H9 (cell line): ENCODE measurements at regions not wholly inside any gene's neighbourhood (a gene's known extent, or its start where the extent isn't known, plus 50 kb on each side); places are given as distances from the start of the nearest gene placed in this dataset.

ENCODE experiments used
- DNase-seq: peaks from one replicate; pipeline ENCODE4 v3.0.0-alpha.2; 2017
- H2AFZ ChIP-seq: one replicate; pipeline ENCODE4 v1.6.1; 2013; ENCODE audit warnings: mild to moderate bottlenecking, low read length, control low read depth, moderate library complexity
- H2AK5ac ChIP-seq: 2 replicates; pipeline ENCODE4 v1.6.1; 2013; ENCODE audit warnings: low read length, control low read depth, mixed read lengths; ENCODE audit not compliant: insufficient read length
- H2BK120ac ChIP-seq: one replicate; pipeline ENCODE4 v1.6.1; 2013; ENCODE audit warnings: low read depth, mild to moderate bottlenecking, low read length, control low read depth, inconsistent platforms; ENCODE audit not compliant: poor library complexity, severe bottlenecking
- H2BK12ac ChIP-seq: 2 replicates; pipeline ENCODE4 v1.6.1; 2013; ENCODE audit warnings: low read length, control low read depth, mixed read lengths, low read depth; ENCODE audit not compliant: insufficient read length
- H2BK15ac ChIP-seq: 2 replicates; pipeline ENCODE4 v1.6.1; 2013; ENCODE audit warnings: low read depth, low read length, control low read depth
- H2BK20ac ChIP-seq: one replicate; pipeline ENCODE4 v1.6.1; 2013; ENCODE audit warnings: low read depth, mild to moderate bottlenecking, low read length, control low read depth, inconsistent platforms; ENCODE audit not compliant: poor library complexity, severe bottlenecking
- H2BK5ac ChIP-seq: 2 replicates; pipeline ENCODE4 v1.6.1; 2013; ENCODE audit warnings: low read length, control low read depth, mixed read lengths; ENCODE audit not compliant: insufficient read length
- H3K14ac ChIP-seq: 2 replicates; pipeline ENCODE4 v1.6.1; 2013; ENCODE audit warnings: low read length, control low read depth; ENCODE audit not compliant: insufficient read depth
- H3K18ac ChIP-seq: 2 replicates; pipeline ENCODE4 v1.6.1; 2013; ENCODE audit warnings: low read depth, mild to moderate bottlenecking, mixed read lengths, low read length, control low read depth; ENCODE audit not compliant: insufficient read length
- H3K23ac ChIP-seq: 2 replicates; pipeline ENCODE4 v1.6.1; 2013; ENCODE audit warnings: low read length, control low read depth, mixed read lengths, low read depth; ENCODE audit not compliant: insufficient read length
- H3K23me2 ChIP-seq: 2 replicates; pipeline ENCODE4 v1.6.1; 2013; ENCODE audit warnings: low read depth, mild to moderate bottlenecking, mixed read lengths, low read length, control low read depth; ENCODE audit not compliant: insufficient read length, poor library complexity, severe bottlenecking
- H3K27ac ChIP-seq: 2 replicates; pipeline ENCODE4 v1.5.1; 2013; ENCODE audit warnings: low read length, control low read depth, mixed read lengths, low read depth; ENCODE audit not compliant: insufficient read length
- H3K27me3 ChIP-seq: 2 replicates; pipeline ENCODE4 v1.6.1; 2013; ENCODE audit warnings: low read length, control low read depth, inconsistent platforms; ENCODE audit not compliant: insufficient read depth
- H3K4ac ChIP-seq: 2 replicates; pipeline ENCODE4 v1.6.1; 2013; ENCODE audit warnings: low read depth, mild to moderate bottlenecking, control low read depth, inconsistent platforms, low read length, moderate library complexity
- H3K4me1 ChIP-seq: 2 replicates; pipeline ENCODE4 v1.6.1; 2013; ENCODE audit warnings: low read length, control low read depth, inconsistent platforms; ENCODE audit not compliant: insufficient read depth
- H3K4me2 ChIP-seq: 2 replicates; pipeline ENCODE4 v1.6.1; 2013; ENCODE audit warnings: low read length, control low read depth, mixed read lengths; ENCODE audit not compliant: insufficient read length, insufficient read depth
- H3K56ac ChIP-seq: 2 replicates; pipeline ENCODE4 v1.6.1; 2013; ENCODE audit warnings: low read depth, mild to moderate bottlenecking, mixed read lengths, low read length, control low read depth; ENCODE audit not compliant: insufficient read length
- H3K79me1 ChIP-seq: 2 replicates; pipeline ENCODE4 v1.6.1; 2013; ENCODE audit warnings: low read depth, mild to moderate bottlenecking, moderate library complexity, low read length, control low read depth, inconsistent platforms; ENCODE audit not compliant: insufficient read depth, poor library complexity, severe bottlenecking
- H3K79me2 ChIP-seq: 2 replicates; pipeline ENCODE4 v1.6.1; 2013; ENCODE audit warnings: low read length, control low read depth, inconsistent platforms; ENCODE audit not compliant: insufficient read depth
- H3K9ac ChIP-seq: 2 replicates; pipeline ENCODE4 v1.6.1; 2013; ENCODE audit warnings: low read length, control low read depth, mixed read lengths; ENCODE audit not compliant: insufficient read length; ENCODE audit errors: extremely low read depth
- H3K9me3 ChIP-seq: one replicate; pipeline ENCODE4 v1.6.1; 2013; ENCODE audit warnings: low read depth, low read length, inconsistent platforms; ENCODE audit not compliant: control insufficient read depth
- H3T11ph ChIP-seq: one replicate; pipeline ENCODE4 v1.6.1; 2013; ENCODE audit warnings: mild to moderate bottlenecking, low read length, control low read depth, inconsistent platforms
- H4K20me1 ChIP-seq: one replicate; pipeline ENCODE4 v1.6.1; 2013; ENCODE audit not compliant: control insufficient read depth, insufficient read length, insufficient read depth
- H4K5ac ChIP-seq: 2 replicates; pipeline ENCODE4 v1.6.1; 2013; ENCODE audit warnings: low read depth, mild to moderate bottlenecking, mixed read lengths, low read length, control low read depth; ENCODE audit not compliant: insufficient read length
- H4K8ac ChIP-seq: replicated peaks from 2 replicates; pipeline ENCODE4 v1.6.1; 2013; ENCODE audit warnings: low read length, control low read depth, mixed read lengths, low read depth; ENCODE audit not compliant: insufficient read length
- H4K91ac ChIP-seq: 2 replicates; pipeline ENCODE4 v1.6.1; 2013; ENCODE audit warnings: low read depth, mild to moderate bottlenecking, moderate library complexity, mixed read lengths, low read length, control low read depth; ENCODE audit not compliant: insufficient read length
- H3K27ac Mint-ChIP-seq, 3 experiments: 2 replicates in 2 of 3; 3 replicates in 1 of 3; pipeline ENCODE4 v1.8.0; 2020 to 2021; ENCODE audit warnings: mixed read lengths in 3 of 3, mild to moderate bottlenecking in 1 of 3, moderate library complexity in 1 of 3
- H3K27me3 Mint-ChIP-seq: 2 replicates; pipeline ENCODE4 v1.8.0; 2021; ENCODE audit warnings: low read depth, mild to moderate bottlenecking, moderate library complexity, mixed read lengths
- H3K36me3 Mint-ChIP-seq, 3 experiments: 2 replicates in 2 of 3; 3 replicates in 1 of 3; pipeline ENCODE4 v1.8.0; 2020 to 2021; ENCODE audit warnings: low read depth in 3 of 3, mixed read lengths in 3 of 3; ENCODE audit not compliant: insufficient read depth in 1 of 3
- H3K4me1 Mint-ChIP-seq, 2 experiments: 2 replicates each; pipeline ENCODE4 v1.8.0; 2020; ENCODE audit warnings: mixed read lengths in 2 of 2
- H3K4me3 Mint-ChIP-seq, 2 experiments: 2 replicates in 1 of 2; 3 replicates in 1 of 2; pipeline ENCODE4 v1.8.0; 2020 to 2021; ENCODE audit warnings: mild to moderate bottlenecking in 2 of 2, mixed read lengths in 2 of 2, moderate library complexity in 1 of 2
- H3K9me3 Mint-ChIP-seq, 2 experiments: 2 replicates in 1 of 2; 3 replicates in 1 of 2; pipeline ENCODE4 v1.8.0; 2020; ENCODE audit warnings: mild to moderate bottlenecking in 2 of 2, mixed read lengths in 2 of 2, moderate library complexity in 1 of 2
- WGBS: extraction: QIAGEN DNeasy Blood & Tissue Kit; methylation state at CpG from one replicate; pipeline ENCODE4 v1.1.7; 2013; ENCODE audit warnings: missing lambda C conversion rate, low lambda C conversion rate, mixed read lengths; ENCODE audit not compliant: insufficient read length; ENCODE audit errors: extremely low coverage; 5-methylcytosine and 5-hydroxymethylcytosine counted together
- TF ChIP-seq, protein P1 (sequence below): fragments of 200-600 bp; sonication (generic); conservative IDR thresholded peaks from 3 replicates; pipeline ENCODE4 v1.8.0; 2021; ENCODE audit warnings: antibody characterized with exemption, mild to moderate bottlenecking

DNA sequence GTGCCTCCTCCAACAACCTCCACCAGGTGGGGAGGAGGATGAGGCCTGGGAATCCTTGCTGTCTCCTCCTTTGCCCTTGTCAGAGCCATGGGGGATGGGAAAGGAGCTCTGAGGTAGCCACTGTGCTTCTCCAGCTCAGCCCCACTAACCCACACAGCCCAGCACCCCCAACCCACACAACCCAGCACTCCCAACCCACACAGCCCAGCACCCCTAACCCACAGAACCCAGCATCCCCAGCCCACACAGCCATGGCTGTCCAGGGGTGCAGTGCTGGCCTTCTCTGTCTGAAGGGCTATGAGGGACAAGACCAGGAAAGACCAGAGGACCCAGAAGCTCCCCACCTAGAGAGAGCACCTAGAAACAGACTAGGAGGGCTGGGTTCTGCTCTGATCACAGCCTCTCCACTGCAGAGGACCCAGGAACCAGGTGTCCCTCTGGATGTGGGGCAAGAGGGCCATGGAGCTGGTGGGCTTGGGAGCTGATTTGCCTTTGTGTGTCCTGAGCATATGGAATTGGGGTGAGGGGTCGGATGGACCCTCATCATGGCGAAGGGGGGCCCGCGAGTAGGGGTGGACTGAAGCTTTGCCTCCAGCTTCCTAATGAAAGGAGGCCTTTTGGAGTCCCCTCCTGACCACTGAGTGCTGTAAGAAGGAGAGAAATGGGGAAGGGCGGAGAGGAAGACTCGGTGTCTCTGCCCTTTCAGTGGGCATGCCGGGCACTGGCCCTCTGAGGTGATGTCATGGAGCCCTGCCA lies 117.6 kb upstream of the THY1 start:
- Histone ChIP-seq H2BK15ac (no peak overlapping the region), H3K18ac (no peak overlapping the region), H3K4me2 (no peak overlapping the region), H4K20me1 (no peaks in the 10 kb centered on the region), H3K23ac (no peak overlapping the region), H2BK120ac (no peak overlapping the region), H3K27me3 (no peaks in the 10 kb centered on the region), H3T11ph (no peak overlapping the region), H4K5ac (no peak overlapping the region), H3K14ac (no peak overlapping the region; the same call in 1 of the 2 replicates), H2BK12ac (no peak overlapping the region), H3K79me1 (no peaks in the 10 kb centered on the region), H3K79me2 (no peaks in the 10 kb centered on the region), H3K23me2 (no peaks in the 10 kb centered on the region), H4K91ac (no peak overlapping the region), H3K27ac (no peak overlapping the region), H3K4me1 (no peaks in the 10 kb centered on the region), H2AK5ac (no peak overlapping the region), H3K9me3 (no peaks in the 10 kb centered on the region), H3K4ac (no peak overlapping the region), H2BK20ac (no peak overlapping the region), H2AFZ (no peak overlapping the region), H2BK5ac (no peak overlapping the region), H3K56ac (no peak overlapping the region), H3K9ac (no peak overlapping the region), H4K8ac (no peak overlapping the region)
- H3K9me3 Mint-ChIP-seq = no peaks in the 10 kb centered on the region
- no CpG with 5 or more reads among the region's 7 CpGs for WGBS
- TF ChIP-seq, protein P1, sequence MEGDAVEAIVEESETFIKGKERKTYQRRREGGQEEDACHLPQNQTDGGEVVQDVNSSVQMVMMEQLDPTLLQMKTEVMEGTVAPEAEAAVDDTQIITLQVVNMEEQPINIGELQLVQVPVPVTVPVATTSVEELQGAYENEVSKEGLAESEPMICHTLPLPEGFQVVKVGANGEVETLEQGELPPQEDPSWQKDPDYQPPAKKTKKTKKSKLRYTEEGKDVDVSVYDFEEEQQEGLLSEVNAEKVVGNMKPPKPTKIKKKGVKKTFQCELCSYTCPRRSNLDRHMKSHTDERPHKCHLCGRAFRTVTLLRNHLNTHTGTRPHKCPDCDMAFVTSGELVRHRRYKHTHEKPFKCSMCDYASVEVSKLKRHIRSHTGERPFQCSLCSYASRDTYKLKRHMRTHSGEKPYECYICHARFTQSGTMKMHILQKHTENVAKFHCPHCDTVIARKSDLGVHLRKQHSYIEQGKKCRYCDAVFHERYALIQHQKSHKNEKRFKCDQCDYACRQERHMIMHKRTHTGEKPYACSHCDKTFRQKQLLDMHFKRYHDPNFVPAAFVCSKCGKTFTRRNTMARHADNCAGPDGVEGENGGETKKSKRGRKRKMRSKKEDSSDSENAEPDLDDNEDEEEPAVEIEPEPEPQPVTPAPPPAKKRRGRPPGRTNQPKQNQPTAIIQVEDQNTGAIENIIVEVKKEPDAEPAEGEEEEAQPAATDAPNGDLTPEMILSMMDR = no peak
- H3K36me3 Mint-ChIP-seq = no peaks in the 10 kb centered on the region
- no peak overlapping the region for H3K27ac Mint-ChIP-seq
- H3K4me1 Mint-ChIP-seq = peaks cover 16 to 18% of the 10 kb centered on the region in 2 experiments
- no peak for DNase-seq
- no peak overlapping the region for H3K4me3 Mint-ChIP-seq
- peaks cover 28% of the 10 kb centered on the region for H3K27me3 Mint-ChIP-seq
